Esophagus squamous epithelium (tissue), 5 donors: ENCODE measurements at regions not wholly inside any gene's neighbourhood (a gene's known extent, or its start where the extent isn't known, plus 50 kb on each side); places are given as distances from the start of the nearest gene placed in this dataset.

ENCODE experiments used
- DNase-seq: peaks from one replicate; lab custom pipeline; 2025; lab: John Stamatoyannopoulos, UW
- H3K27ac ChIP-seq, 4 donors: fragments of 200-600 bp; sonication (generic); one replicate each; pipeline ENCODE4 v1.5.1; 2016 to 2019; ENCODE audit warnings: mild to moderate bottlenecking in 1 of 4
- H3K27me3 ChIP-seq, 4 donors: fragments of 200-600 bp; sonication (generic); 1 replicate in 3 of 4; 2 replicates in 1 of 4; pipeline versions ENCODE4 v1.5.1 to v1.6.0; 2017 to 2021; ENCODE audit warnings: antibody characterized with exemption in 1 of 4
- H3K36me3 ChIP-seq, 3 donors: fragments of 200-600 bp; sonication (generic); one replicate each; pipeline ENCODE4 v1.5.1; 2016 to 2019
- H3K4me1 ChIP-seq, 3 donors: fragments of 200-600 bp; sonication (generic); one replicate each; pipeline ENCODE4 v1.5.1; 2017 to 2019
- H3K4me3 ChIP-seq, 4 donors: fragments of 200-600 bp; sonication (generic); 1 replicate in 3 of 4; 2 replicates in 1 of 4; pipeline ENCODE4 v1.5.1; 2016 to 2019; ENCODE audit warnings: mild to moderate bottlenecking in 2 of 4, moderate library complexity in 1 of 4
- H3K9me3 ChIP-seq, 3 donors: fragments of 200-600 bp; sonication (generic); one replicate each; pipeline ENCODE4 v1.5.1; 2016 to 2019
- POLR2A ChIP-seq, 4 donors: fragments of 450-650 bp; IDR thresholded peaks; one replicate each; pipeline ENCODE4 v1.6.1; 2017; ENCODE audit warnings: antibody characterized with exemption in 4 of 4, mild to moderate bottlenecking in 4 of 4, moderate library complexity in 3 of 4
- WGBS, 2 donors: methylation state at CpG; one replicate each; pipeline ENCODE4 v1.1.5; 2018; 5-methylcytosine and 5-hydroxymethylcytosine counted together
- intact Hi-C: fragments of 100-400 bp; cut with DNase I; formaldehyde crosslinking; loops from one replicate; pipeline ENCODE4 v1.15.0; 2022
- TF ChIP-seq, protein P1 (sequence below), 6 experiments: fragments of 450-650 bp in 4 of 6; fragments of 200-600 bp in 2 of 6; sonication (generic) in 2 of 6; IDR thresholded peaks; one replicate each; pipeline ENCODE4 v1.5.1; 2016 to 2019; ENCODE audit warnings: antibody characterized with exemption in 6 of 6, mild to moderate bottlenecking in 4 of 6, moderate library complexity in 4 of 6
- donor health status: DM: yes; HTN: yes; CAD: no.

DNA sequence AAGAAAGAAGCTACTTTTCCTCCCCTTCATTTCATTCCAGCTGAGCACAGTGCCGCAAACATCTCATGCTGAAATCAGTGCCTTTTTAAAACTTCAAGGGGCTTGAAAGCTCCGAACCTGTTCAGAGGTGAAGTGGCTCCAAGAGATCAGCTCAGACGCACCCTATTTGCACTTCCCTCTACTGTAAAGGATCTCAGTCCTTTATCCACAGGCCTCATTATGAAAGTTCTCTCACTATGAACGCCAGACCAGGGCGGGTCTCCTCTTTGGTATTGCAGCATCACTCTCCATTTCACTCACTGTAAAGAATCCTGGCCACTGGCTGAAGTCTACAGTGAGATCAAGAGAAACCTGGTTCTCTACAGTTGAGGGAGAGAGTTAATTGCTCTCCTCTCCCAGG, 232.7 kb upstream of the POU3F2 start:
- Histone ChIP-seq H3K27ac (no peak overlapping the region), H3K9me3 (no peaks in the 10 kb centered on the region), H3K4me3 (no peak overlapping the region), H3K36me3 (no peaks in the 10 kb centered on the region), H3K4me1 (no peaks in the 10 kb centered on the region), H3K27me3 (no peaks in the 10 kb centered on the region)
- DNase-seq = no peak
- intact Hi-C loops = no loop called here
- WGBS, 2 donors = 60 to 64% methylated on average over 5 of the region's 5 CpGs
- TF ChIP-seq POLR2A (IDR thresholded peaks at IDR 0.05) = no peak
- TF ChIP-seq, protein P1, sequence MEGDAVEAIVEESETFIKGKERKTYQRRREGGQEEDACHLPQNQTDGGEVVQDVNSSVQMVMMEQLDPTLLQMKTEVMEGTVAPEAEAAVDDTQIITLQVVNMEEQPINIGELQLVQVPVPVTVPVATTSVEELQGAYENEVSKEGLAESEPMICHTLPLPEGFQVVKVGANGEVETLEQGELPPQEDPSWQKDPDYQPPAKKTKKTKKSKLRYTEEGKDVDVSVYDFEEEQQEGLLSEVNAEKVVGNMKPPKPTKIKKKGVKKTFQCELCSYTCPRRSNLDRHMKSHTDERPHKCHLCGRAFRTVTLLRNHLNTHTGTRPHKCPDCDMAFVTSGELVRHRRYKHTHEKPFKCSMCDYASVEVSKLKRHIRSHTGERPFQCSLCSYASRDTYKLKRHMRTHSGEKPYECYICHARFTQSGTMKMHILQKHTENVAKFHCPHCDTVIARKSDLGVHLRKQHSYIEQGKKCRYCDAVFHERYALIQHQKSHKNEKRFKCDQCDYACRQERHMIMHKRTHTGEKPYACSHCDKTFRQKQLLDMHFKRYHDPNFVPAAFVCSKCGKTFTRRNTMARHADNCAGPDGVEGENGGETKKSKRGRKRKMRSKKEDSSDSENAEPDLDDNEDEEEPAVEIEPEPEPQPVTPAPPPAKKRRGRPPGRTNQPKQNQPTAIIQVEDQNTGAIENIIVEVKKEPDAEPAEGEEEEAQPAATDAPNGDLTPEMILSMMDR (IDR thresholded peaks at IDR 0.05) = no peak

DNA sequence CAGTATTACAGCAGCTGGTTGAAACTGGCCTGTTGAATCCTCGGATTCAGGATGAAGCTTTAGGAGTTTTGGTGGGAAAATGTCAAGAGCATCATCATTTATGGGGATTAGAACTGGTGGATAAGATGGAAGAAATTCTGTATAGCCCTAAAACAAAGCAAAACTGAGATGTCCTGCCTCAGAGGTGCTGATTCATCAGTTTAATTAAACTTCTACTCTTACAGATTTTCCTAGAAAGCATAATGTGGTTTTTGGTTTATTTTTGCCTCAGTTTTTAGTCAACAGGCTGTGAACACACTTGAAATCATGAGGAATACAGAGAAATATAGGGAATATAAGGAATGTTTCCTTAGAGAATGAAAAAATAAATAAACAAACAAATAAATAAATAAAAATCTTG, 228.7 kb upstream of the POU3F2 start:
- Histone ChIP-seq H3K27ac (no peak overlapping the region), H3K27me3 (no peaks in the 10 kb centered on the region), H3K9me3 (peaks cover 0 to 13% (median 0%) of the 10 kb centered on the region in 3 donors), H3K36me3 (no peaks in the 10 kb centered on the region), H3K4me3 (no peak overlapping the region), H3K4me1 (no peaks in the 10 kb centered on the region)
- TF ChIP-seq, protein P1 (IDR thresholded peaks at IDR 0.05) = no peak
- no peak for TF ChIP-seq POLR2A (IDR thresholded peaks at IDR 0.05)
- intact Hi-C loops = no loop called here
- 25 to 50% methylated on average over 1 of the region's 1 CpG for WGBS, 2 donors
- no peak for DNase-seq

DNA sequence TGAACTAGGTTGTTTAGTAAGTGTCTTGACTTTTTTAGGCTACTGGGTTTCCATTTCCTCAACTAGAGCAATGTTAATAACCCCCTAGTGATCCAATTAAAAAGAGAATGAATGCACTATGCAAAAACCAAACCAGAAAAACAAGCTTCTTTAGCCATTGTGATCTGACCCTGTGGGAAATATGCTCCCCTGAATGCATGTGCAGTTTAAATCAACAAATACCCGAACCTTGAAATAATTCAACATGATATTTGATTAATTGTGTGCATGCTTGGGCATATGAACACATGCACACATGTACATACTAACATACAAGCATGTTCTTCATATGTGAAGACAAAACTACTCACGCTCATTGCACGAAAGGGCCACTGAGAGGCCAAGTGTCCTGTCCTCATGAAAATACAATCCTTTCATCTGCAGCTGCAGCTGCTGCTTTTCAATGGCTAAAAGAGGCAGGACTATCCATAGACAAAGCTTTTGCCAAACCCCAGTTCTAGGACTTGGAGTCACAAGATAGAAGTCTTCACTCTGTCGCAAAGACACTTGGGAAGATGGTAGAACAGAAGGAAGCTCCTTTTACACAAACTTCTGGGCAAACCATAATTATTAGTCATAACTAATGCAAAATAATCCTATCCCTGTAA, 207.1 kb upstream of the POU3F2 start:
- Histone ChIP-seq H3K4me1 (no peaks in the 10 kb centered on the region), H3K27me3 (no peaks in the 10 kb centered on the region), H3K36me3 (no peaks in the 10 kb centered on the region), H3K9me3 (no peaks in the 10 kb centered on the region), H3K4me3 (no peak overlapping the region), H3K27ac (no peak overlapping the region)
- no peak for TF ChIP-seq POLR2A (IDR thresholded peaks at IDR 0.05)
- no peak for DNase-seq
- intact Hi-C loops = no loop called here
- 51 to 67% methylated on average over 4 of the region's 4 CpGs for WGBS, 2 donors

DNA sequence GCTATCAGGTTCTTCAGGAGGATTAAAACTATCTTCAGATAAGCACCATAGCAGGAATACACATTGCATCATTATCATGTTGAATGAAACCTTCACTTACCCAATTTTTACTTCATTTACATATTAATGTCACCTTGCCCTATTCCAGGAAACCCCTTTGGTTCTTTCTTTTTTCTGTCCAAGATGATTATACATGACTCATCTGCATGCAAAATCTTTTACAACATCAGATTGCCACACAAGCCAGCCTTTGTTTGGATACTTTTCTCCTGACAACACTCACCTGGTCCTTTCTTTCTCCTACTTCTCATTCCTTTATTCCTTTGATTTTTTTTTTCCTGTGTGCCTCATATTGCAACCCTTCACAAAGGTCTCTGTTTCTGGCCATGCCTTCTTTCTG, 200.5 kb upstream of the POU3F2 start:
- H3K4me1 ChIP-seq = no peaks in the 10 kb centered on the region
- H3K27ac ChIP-seq = no peak overlapping the region
- DNase-seq = no peak
- H3K4me3 ChIP-seq = no peak overlapping the region
- TF ChIP-seq, protein P1 (IDR thresholded peaks at IDR 0.05) = no peak
- TF ChIP-seq POLR2A (IDR thresholded peaks at IDR 0.05) = no peak
- H3K9me3 ChIP-seq = no peaks in the 10 kb centered on the region
- no peaks in the 10 kb centered on the region for H3K36me3 ChIP-seq
- intact Hi-C loops = no loop called here
- H3K27me3 ChIP-seq = no peaks in the 10 kb centered on the region

DNA sequence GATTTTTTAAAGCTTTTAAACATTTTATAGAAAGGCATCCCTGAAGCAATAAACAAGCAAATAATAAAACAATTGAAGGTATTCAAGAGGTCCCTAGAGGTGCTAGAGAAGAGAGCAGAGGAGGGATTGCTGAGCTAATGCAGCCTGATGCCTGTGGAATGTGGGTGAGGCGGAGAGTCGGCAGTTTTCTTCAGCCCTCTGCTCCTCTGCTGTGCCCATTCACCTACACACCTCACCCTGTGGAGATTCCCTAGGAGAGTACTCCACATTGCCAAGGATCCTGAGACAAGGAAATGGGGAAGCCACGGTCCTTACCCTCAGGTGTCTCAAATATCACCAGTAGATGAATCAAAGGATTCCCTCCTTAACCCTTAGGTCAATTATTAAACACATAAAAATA, 199.8 kb upstream of the POU3F2 start:
- no peak for TF ChIP-seq POLR2A (IDR thresholded peaks at IDR 0.05)
- TF ChIP-seq, protein P1 (IDR thresholded peaks at IDR 0.05) = no peak
- H3K36me3 ChIP-seq = no peaks in the 10 kb centered on the region
- H3K4me3 ChIP-seq = no peak overlapping the region
- intact Hi-C loops = no loop called here
- H3K27me3 ChIP-seq = no peaks in the 10 kb centered on the region
- H3K9me3 ChIP-seq = no peaks in the 10 kb centered on the region
- no peak for DNase-seq
- 53 to 64% methylated on average over 3 of the region's 3 CpGs for WGBS, 2 donors
- no peak overlapping the region for H3K27ac ChIP-seq
- H3K4me1 ChIP-seq = no peaks in the 10 kb centered on the region

DNA sequence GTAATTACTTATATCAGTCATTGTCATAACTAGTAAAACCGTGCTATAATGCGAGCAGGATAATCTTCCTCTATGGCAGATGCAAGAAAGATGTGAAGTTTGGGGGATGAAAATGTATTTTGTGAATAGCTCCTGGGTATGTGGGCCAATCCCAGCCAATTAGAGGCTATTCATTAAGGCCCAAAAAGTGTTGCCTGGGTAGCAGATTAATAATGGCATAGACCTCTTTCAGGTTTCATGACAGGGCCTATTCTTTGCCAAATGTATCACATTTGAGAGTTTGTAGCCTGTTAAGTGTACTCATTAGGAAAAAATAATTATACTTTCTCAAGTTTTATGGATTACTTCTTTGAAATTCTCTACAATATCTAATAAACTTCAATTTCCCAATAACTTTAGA, 199.2 kb upstream of the POU3F2 start:
- intact Hi-C loops = no loop called here
- no peak for DNase-seq
- Histone ChIP-seq H3K36me3 (no peaks in the 10 kb centered on the region), H3K4me3 (no peak overlapping the region), H3K27me3 (no peaks in the 10 kb centered on the region), H3K9me3 (no peaks in the 10 kb centered on the region), H3K27ac (no peak overlapping the region), H3K4me1 (no peaks in the 10 kb centered on the region)
- 89 to 91% methylated on average over 2 of the region's 2 CpGs for WGBS, 2 donors
- no peak for TF ChIP-seq POLR2A (IDR thresholded peaks at IDR 0.05)
- TF ChIP-seq, protein P1 (IDR thresholded peaks at IDR 0.05) = no peak
